SU-DHL-6 (cell line): ENCODE measurements at regions not wholly inside any gene's neighbourhood (a gene's known extent, or its start where the extent isn't known, plus 50 kb on each side); places are given as distances from the start of the nearest gene placed in this dataset.

Source experiments
- CTCF ChIP-seq: fragments of 200-600 bp; sonication (generic); IDR thresholded peaks from one replicate; pipeline ENCODE4 v1.5.1; 2017; ENCODE audit warnings: antibody characterized with exemption, mild to moderate bottlenecking, low read length, moderate library complexity; ENCODE audit not compliant: insufficient read depth, poor library complexity, severe bottlenecking
- EZH2phosphoT487 ChIP-seq: fragments of 200-600 bp; sonication (generic), shearing (Covaris generic); conservative IDR thresholded peaks from 2 replicates; pipeline ENCODE4 v1.6.1; 2018; ENCODE audit warnings: mild to moderate bottlenecking, antibody characterized with exemption, low read length, moderate library complexity, mixed read lengths

GRCh38 chr13:80413611-80414010 is 72.7 kb upstream of the SPRY2 start:
- TF ChIP-seq CTCF (no peak), EZH2phosphoT487 (no peak)
